RWPE2 (cell line): ENCODE measurements at regions not wholly inside any gene's neighbourhood (a gene's known extent, or its start where the extent isn't known, plus 50 kb on each side); places are given as distances from the start of the nearest gene placed in this dataset.
"Not testable (repeated sequence)": the region's sequence is repeated elsewhere in the genome, so short reads cannot be mapped to it uniquely, and the experiment has no call there.

Source experiments
- ATAC-seq: fragments of 200-7000 bp; cut with Tn5 transposase; 3 replicates; pipeline ENCODE4 v1.9.1; 2021; ENCODE audit warnings: low read depth
- DNase-seq: peaks from one replicate; pipeline ENCODE4 v3.0.0-alpha.2; 2020; ENCODE audit warnings: low spot score
- H3K27ac ChIP-seq: fragments of 450-650 bp; 2 replicates; pipeline ENCODE4 v1.5.1; 2017; ENCODE audit warnings: mild to moderate bottlenecking; ENCODE audit not compliant: poor library complexity, severe bottlenecking
- H3K27me3 ChIP-seq: fragments of 250-450 bp; sonication (Bioruptor Pico); 2 replicates; pipeline ENCODE4 v1.5.1; 2021; ENCODE audit warnings: mild to moderate bottlenecking, moderate library complexity; ENCODE audit not compliant: insufficient read depth, poor library complexity, severe bottlenecking
- H3K36me3 ChIP-seq: fragments of 250-450 bp; sonication (Bioruptor Pico); 2 replicates; pipeline ENCODE4 v1.5.1; 2020; ENCODE audit warnings: low read depth, mild to moderate bottlenecking, moderate library complexity
- H3K4me1 ChIP-seq: fragments of 250-450 bp; sonication (Bioruptor Pico); 2 replicates; pipeline ENCODE4 v1.5.1; 2021; ENCODE audit warnings: mild to moderate bottlenecking, moderate library complexity; ENCODE audit not compliant: insufficient read depth, poor library complexity, severe bottlenecking
- H3K4me3 ChIP-seq: fragments of 250-450 bp; sonication (Bioruptor Pico); 2 replicates; pipeline ENCODE4 v1.5.1; 2021; ENCODE audit warnings: mild to moderate bottlenecking, moderate library complexity; ENCODE audit not compliant: severe bottlenecking
- H3K9me3 ChIP-seq: fragments of 250-450 bp; sonication (Bioruptor Pico); 2 replicates; pipeline ENCODE4 v1.5.1; 2021; ENCODE audit warnings: mild to moderate bottlenecking, moderate library complexity; ENCODE audit not compliant: severe bottlenecking
- TF ChIP-seq, protein P1 (sequence below): fragments of 450-650 bp; IDR thresholded peaks from one replicate; pipeline ENCODE4 v1.5.1; 2017; ENCODE audit warnings: mild to moderate bottlenecking, moderate library complexity; ENCODE audit not compliant: poor library complexity, severe bottlenecking

DNA sequence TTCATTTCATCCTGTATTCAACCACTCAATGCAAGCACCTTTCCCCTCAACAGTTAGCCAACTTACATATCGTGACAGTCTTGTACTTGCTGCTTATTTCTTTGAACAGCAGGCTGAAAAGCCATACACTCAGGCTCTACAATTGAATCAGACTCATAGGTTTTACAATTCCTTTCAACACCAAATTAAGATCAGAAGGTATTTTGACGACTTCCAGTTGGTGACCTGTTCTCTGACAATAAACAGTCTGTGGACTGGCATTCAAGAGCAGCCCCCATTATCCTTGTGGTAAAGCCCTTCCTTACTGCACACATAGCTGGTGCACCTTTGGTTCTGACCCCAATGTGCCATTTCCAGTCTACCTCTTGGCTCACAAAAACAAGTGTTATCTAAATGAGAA, 140.0 kb upstream of the MB21D2 start:
- H3K9me3 ChIP-seq: no peaks in the 10 kb centered on the region
- H3K4me1 ChIP-seq: no peaks in the 10 kb centered on the region
- ATAC-seq (no peak), DNase-seq (no peak)
- no peak overlapping the region for H3K4me3 ChIP-seq
- peaks cover 10% of the 10 kb centered on the region for H3K27me3 ChIP-seq
- no peaks in the 10 kb centered on the region for H3K36me3 ChIP-seq
- H3K27ac ChIP-seq: no peak overlapping the region
- TF ChIP-seq, protein P1, sequence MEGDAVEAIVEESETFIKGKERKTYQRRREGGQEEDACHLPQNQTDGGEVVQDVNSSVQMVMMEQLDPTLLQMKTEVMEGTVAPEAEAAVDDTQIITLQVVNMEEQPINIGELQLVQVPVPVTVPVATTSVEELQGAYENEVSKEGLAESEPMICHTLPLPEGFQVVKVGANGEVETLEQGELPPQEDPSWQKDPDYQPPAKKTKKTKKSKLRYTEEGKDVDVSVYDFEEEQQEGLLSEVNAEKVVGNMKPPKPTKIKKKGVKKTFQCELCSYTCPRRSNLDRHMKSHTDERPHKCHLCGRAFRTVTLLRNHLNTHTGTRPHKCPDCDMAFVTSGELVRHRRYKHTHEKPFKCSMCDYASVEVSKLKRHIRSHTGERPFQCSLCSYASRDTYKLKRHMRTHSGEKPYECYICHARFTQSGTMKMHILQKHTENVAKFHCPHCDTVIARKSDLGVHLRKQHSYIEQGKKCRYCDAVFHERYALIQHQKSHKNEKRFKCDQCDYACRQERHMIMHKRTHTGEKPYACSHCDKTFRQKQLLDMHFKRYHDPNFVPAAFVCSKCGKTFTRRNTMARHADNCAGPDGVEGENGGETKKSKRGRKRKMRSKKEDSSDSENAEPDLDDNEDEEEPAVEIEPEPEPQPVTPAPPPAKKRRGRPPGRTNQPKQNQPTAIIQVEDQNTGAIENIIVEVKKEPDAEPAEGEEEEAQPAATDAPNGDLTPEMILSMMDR: no peak

DNA sequence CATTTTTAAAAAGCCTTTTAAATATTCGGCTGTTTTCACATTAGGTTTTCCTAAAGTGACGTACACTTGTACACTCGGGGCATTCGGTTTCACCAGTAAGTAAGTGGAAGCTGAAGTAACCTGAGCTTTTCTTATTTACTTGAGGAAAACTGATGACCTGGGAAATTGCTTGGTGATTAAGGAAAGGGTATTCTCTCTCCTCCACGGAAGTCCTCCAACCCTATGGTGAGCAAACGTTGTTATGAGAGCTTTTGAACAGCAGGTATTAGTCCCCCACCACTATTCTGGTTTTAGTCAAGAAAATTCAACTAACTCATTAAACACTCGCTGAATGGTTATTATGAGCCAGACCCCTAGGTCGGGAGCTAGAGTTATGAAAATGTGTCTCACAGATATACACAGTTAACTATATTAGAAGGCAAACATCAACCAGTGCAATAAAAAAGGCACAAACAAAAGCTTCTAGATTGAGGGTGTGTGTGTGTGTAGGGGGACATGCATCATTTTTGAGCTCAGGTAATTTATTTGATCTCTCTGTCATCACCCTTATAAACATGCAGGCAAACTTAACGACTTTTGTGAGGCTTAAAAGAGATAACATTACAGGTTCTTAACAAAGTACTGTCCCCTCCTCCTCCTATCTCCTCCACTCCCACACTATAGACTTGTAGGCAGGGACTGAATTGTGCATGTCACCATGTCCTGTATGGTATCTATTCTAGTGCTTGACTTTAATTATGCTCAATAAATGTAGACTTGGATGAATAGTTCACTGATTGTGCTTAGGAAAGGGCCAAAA, 143.3 kb upstream of the MB21D2 start:
- peaks cover 27% of the 10 kb centered on the region for H3K27me3 ChIP-seq
- no peak overlapping the region for H3K4me3 ChIP-seq
- TF ChIP-seq, protein P1: no peak
- H3K36me3 ChIP-seq: no peaks in the 10 kb centered on the region
- H3K4me1 ChIP-seq: no peaks in the 10 kb centered on the region
- ATAC-seq (no peak; the same call in 2 of the 3 replicates), DNase-seq (no peak)
- no peak overlapping the region for H3K27ac ChIP-seq
- no peaks in the 10 kb centered on the region for H3K9me3 ChIP-seq

DNA sequence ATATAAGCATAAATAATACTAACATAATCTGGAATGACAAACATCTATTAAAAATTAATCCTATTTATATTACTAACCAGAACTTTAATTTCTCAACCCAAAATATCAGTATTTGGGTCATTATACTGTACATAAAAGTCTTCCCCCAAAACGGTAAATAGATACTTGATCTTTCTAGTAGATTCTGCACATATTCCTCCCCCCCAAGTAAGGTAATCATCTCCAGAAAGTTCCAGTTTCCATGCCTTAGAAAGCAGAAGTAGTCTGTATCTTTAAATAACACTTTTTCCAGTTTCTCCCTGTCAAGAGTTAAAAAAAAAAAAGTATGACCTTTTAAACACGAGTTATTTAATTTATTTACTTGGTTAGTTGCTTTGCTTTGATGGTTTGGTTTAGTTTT, 150.7 kb upstream of the MB21D2 start:
- H3K9me3 ChIP-seq: no peaks in the 10 kb centered on the region
- H3K27me3 ChIP-seq: peaks cover 18% of the 10 kb centered on the region
- H3K4me1 ChIP-seq: no peaks in the 10 kb centered on the region
- no peak for DNase-seq
- TF ChIP-seq, protein P1: no peak
- no peaks in the 10 kb centered on the region for H3K36me3 ChIP-seq
- H3K4me3 ChIP-seq: no peak overlapping the region
- no peak for ATAC-seq
- H3K27ac ChIP-seq: no peak overlapping the region

DNA sequence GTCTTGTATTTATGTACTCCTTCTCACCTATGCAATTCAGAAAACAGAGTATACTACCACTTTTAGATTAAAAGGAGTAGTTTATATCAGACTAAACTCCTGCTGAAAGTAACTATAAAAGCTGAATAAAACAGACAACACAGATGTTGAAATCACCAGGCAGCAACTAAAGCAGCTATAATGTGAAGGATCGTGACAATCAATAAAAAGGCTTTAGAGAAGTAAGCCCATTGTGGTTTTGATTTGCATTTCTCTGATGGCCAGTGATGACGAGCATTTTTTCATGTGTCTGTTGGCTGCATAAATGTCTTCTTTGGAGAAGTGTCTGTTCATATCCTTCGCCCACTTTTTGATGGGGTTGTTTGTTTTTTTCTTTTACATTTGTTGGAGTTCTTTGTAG, 152.1 kb upstream of the MB21D2 start:
- ATAC-seq, H3K4me3 ChIP-seq, H3K4me1 ChIP-seq, DNase-seq, H3K9me3 ChIP-seq, H3K27ac ChIP-seq, H3K36me3 ChIP-seq: not testable (repeated sequence)
- H3K27me3 ChIP-seq: peaks cover 15% of the 10 kb centered on the region

DNA sequence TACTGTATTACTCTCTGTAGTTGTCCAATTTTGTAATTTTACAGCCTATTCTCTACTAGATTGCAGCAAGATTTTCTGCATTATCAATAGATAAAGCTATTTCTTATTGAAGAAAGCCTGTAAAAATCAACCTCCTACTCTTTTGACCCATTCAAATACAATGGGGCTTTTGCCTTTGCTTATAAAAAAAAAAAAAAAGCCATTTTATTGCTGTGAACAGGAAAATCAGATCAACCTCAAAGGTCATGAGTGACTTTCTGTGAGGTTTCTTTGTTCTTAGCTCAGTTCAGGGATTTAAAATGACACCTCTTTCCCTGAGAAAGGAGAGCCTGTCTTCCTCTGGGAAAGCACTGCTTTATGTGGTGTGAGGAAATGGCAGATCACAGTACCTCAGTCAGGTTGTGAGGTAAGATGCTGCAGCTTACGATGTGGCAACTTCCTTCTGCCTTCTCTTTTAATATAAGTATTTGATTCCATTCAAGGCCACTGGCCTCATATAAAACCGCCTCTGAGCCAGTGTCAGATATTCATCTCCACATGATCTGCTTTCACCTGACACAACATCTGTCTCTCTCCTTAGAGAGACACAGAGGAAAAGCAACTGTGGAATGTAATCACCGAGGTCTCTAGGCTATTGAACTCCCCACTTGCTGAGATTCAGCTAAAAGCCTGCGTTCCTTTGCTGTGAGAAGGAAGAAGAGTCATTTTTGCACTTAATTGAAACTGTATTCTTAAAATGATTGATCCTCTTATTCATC, 161.5 kb upstream of the MB21D2 start:
- Histone ChIP-seq H3K27ac (no peak overlapping the region), H3K4me3 (no peak overlapping the region), H3K4me1 (peaks cover 4% of the 10 kb centered on the region), H3K9me3 (no peaks in the 10 kb centered on the region), H3K27me3 (peaks cover 2% of the 10 kb centered on the region), H3K36me3 (no peaks in the 10 kb centered on the region)
- ATAC-seq: no peak
- no peak for DNase-seq
- TF ChIP-seq, protein P1: no peak
